ENCODE measurements at regions not wholly inside any gene's neighbourhood (a gene's known extent, or its start where the extent isn't known, plus 50 kb on each side); places are given as distances from the start of the nearest gene placed in this dataset.

DNA sequence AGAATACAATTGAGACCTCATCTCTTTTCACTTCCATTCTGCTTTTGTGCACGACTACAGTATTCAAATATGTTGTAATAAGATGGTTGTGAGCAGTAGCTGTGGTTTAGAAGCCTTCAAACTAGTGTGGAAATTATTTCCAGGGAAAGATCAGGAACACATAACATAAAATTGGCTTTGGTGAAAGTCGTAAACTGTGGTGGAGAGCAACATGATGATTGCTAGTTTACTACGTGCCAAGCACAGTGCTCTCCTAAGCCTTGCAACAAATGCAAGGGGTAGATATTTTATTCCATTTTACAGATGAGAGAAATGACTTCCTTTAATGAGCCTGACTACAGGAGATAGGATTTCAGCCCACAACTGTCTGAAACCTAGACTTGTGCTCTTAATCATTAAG lies 172.4 kb upstream of the LMNTD1 start:
- H3K36me3 ChIP-seq (ENCODE audit: control insufficient read depth in 4 of 4, insufficient read depth in 3 of 4, low read depth in 1 of 4, low read length in 3 of 4), result no peaks in the 10 kb centered on the region
- no peak overlapping the region for H3K4me3 ChIP-seq (ENCODE audit: low read depth in 1 of 3, low read length in 3 of 3)
- WGBS, result 87% methylated on average over 3 of the region's 3 CpGs
- TF ChIP-seq, protein P1, sequence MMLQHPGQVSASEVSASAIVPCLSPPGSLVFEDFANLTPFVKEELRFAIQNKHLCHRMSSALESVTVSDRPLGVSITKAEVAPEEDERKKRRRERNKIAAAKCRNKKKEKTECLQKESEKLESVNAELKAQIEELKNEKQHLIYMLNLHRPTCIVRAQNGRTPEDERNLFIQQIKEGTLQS (IDR thresholded peaks at IDR 0.05), result no peak
- no peak for TF ChIP-seq RAD21 (IDR thresholded peaks at IDR 0.05)
- TF ChIP-seq, protein P2, sequence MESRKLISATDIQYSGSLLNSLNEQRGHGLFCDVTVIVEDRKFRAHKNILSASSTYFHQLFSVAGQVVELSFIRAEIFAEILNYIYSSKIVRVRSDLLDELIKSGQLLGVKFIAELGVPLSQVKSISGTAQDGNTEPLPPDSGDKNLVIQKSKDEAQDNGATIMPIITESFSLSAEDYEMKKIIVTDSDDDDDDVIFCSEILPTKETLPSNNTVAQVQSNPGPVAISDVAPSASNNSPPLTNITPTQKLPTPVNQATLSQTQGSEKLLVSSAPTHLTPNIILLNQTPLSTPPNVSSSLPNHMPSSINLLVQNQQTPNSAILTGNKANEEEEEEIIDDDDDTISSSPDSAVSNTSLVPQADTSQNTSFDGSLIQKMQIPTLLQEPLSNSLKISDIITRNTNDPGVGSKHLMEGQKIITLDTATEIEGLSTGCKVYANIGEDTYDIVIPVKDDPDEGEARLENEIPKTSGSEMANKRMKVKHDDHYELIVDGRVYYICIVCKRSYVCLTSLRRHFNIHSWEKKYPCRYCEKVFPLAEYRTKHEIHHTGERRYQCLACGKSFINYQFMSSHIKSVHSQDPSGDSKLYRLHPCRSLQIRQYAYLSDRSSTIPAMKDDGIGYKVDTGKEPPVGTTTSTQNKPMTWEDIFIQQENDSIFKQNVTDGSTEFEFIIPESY (IDR thresholded peaks at IDR 0.05), result no peak
- TF ChIP-seq, protein P3, sequence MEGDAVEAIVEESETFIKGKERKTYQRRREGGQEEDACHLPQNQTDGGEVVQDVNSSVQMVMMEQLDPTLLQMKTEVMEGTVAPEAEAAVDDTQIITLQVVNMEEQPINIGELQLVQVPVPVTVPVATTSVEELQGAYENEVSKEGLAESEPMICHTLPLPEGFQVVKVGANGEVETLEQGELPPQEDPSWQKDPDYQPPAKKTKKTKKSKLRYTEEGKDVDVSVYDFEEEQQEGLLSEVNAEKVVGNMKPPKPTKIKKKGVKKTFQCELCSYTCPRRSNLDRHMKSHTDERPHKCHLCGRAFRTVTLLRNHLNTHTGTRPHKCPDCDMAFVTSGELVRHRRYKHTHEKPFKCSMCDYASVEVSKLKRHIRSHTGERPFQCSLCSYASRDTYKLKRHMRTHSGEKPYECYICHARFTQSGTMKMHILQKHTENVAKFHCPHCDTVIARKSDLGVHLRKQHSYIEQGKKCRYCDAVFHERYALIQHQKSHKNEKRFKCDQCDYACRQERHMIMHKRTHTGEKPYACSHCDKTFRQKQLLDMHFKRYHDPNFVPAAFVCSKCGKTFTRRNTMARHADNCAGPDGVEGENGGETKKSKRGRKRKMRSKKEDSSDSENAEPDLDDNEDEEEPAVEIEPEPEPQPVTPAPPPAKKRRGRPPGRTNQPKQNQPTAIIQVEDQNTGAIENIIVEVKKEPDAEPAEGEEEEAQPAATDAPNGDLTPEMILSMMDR (IDR thresholded peaks at IDR 0.05; ENCODE audit: low read depth, low read length, missing input control), result no peak
- TF ChIP-seq YY1 (IDR thresholded peaks at IDR 0.05), result no peak
- TF ChIP-seq FOXA1 (IDR thresholded peaks at IDR 0.05), result no peak
- TF ChIP-seq, protein P4, sequence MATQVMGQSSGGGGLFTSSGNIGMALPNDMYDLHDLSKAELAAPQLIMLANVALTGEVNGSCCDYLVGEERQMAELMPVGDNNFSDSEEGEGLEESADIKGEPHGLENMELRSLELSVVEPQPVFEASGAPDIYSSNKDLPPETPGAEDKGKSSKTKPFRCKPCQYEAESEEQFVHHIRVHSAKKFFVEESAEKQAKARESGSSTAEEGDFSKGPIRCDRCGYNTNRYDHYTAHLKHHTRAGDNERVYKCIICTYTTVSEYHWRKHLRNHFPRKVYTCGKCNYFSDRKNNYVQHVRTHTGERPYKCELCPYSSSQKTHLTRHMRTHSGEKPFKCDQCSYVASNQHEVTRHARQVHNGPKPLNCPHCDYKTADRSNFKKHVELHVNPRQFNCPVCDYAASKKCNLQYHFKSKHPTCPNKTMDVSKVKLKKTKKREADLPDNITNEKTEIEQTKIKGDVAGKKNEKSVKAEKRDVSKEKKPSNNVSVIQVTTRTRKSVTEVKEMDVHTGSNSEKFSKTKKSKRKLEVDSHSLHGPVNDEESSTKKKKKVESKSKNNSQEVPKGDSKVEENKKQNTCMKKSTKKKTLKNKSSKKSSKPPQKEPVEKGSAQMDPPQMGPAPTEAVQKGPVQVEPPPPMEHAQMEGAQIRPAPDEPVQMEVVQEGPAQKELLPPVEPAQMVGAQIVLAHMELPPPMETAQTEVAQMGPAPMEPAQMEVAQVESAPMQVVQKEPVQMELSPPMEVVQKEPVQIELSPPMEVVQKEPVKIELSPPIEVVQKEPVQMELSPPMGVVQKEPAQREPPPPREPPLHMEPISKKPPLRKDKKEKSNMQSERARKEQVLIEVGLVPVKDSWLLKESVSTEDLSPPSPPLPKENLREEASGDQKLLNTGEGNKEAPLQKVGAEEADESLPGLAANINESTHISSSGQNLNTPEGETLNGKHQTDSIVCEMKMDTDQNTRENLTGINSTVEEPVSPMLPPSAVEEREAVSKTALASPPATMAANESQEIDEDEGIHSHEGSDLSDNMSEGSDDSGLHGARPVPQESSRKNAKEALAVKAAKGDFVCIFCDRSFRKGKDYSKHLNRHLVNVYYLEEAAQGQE (IDR thresholded peaks at IDR 0.05), result no peak
- TF ChIP-seq JUND (IDR thresholded peaks at IDR 0.05), result no peak
- TF ChIP-seq, protein P5, sequence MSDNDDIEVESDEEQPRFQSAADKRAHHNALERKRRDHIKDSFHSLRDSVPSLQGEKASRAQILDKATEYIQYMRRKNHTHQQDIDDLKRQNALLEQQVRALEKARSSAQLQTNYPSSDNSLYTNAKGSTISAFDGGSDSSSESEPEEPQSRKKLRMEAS (IDR thresholded peaks at IDR 0.05), result no peak
- TF ChIP-seq NR2F2 (IDR thresholded peaks at IDR 0.05), result no peak
- no peak for TF ChIP-seq TAF1 (conservative IDR thresholded peaks at IDR 0.05)
- no peak for TF ChIP-seq FOXA2 (IDR thresholded peaks at IDR 0.05)
- TF ChIP-seq HNF4G (IDR thresholded peaks at IDR 0.05), result no peak
- no peak for TF ChIP-seq EGR1 (IDR thresholded peaks at IDR 0.05; ENCODE audit: low read depth in 2 of 2)
- no peak for TF ChIP-seq RXRA (IDR thresholded peaks at IDR 0.05)
- TF ChIP-seq GABPA (IDR thresholded peaks at IDR 0.05 in 1 of 2, conservative IDR thresholded peaks at IDR 0.05 in 1 of 2), result no peak
- no peak for TF ChIP-seq HNF4A (conservative IDR thresholded peaks at IDR 0.05)
- no peak for TF ChIP-seq SP1 (IDR thresholded peaks at IDR 0.05)
- DNase-seq (ENCODE audit: low spot score), result no peak
- H3K27ac ChIP-seq (ENCODE audit: low read depth in 1 of 2, low read length in 2 of 2), result no peak overlapping the region
- no peaks in the 10 kb centered on the region for H3K27me3 ChIP-seq (ENCODE audit: control insufficient read depth in 4 of 4, insufficient read depth in 4 of 4, low read length in 3 of 4)
- no peaks in the 10 kb centered on the region for H3K4me1 ChIP-seq (ENCODE audit: control insufficient read depth in 4 of 4, insufficient read depth in 4 of 4, low read length in 3 of 4)
- H3K9ac ChIP-seq (ENCODE audit: low read depth in 1 of 2, low read length in 2 of 2), result no peak overlapping the region
- no peaks in the 10 kb centered on the region for H3K9me3 ChIP-seq (ENCODE audit: control insufficient read depth in 4 of 4, low read length in 3 of 4)

All from liver (tissue), 8 donors.